T-helper 2 cell treated with Interferon-gamma antibody and Interleukin-4, amounts not matched to agents 5 μg/mL and 100 μg/mL, for 36 hours (primary cell): ENCODE measurements at regions not wholly inside any gene's neighbourhood (a gene's known extent, or its start where the extent isn't known, plus 50 kb on each side); places are given as distances from the start of the nearest gene placed in this dataset.

Experiments
- DNase-seq: peaks from one replicate; pipeline ENCODE4 v3.0.0; 2021; ENCODE audit warnings: low spot score
- H3K27ac Mint-ChIP-seq: one replicate; pipeline ENCODE4 v1.8.0; 2021; ENCODE audit warnings: mild to moderate bottlenecking, mixed read lengths
- H3K27me3 Mint-ChIP-seq: one replicate; pipeline ENCODE4 v1.8.0; 2021; ENCODE audit warnings: low read depth, mixed read lengths
- H3K36me3 Mint-ChIP-seq: one replicate; pipeline ENCODE4 v1.8.0; 2021; ENCODE audit warnings: low read depth, mixed read lengths
- H3K4me1 Mint-ChIP-seq: one replicate; pipeline ENCODE4 v1.8.0; 2021; ENCODE audit warnings: low read depth, mixed read lengths
- H3K4me3 Mint-ChIP-seq: one replicate; pipeline ENCODE4 v1.8.0; 2022; ENCODE audit warnings: mild to moderate bottlenecking, moderate library complexity, mixed read lengths
- H3K9me3 Mint-ChIP-seq: one replicate; pipeline ENCODE4 v1.8.0; 2021; ENCODE audit warnings: mixed read lengths

GRCh38 chr10:132467464-132468149 lies 70.0 kb upstream of the INPP5A start:
- Mint-ChIP-seq H3K4me1 (no peaks in the 10 kb centered on the region), H3K4me3 (no peak overlapping the region), H3K9me3 (no peaks in the 10 kb centered on the region), H3K36me3 (no peaks in the 10 kb centered on the region), H3K27me3 (no peaks in the 10 kb centered on the region), H3K27ac (no peak overlapping the region)
- no peak for DNase-seq

- H3K36me3 Mint-ChIP-seq = no peaks in the 10 kb centered on the region
- no peak for DNase-seq
- H3K27me3 Mint-ChIP-seq = peaks cover under 1% of the 10 kb centered on the region
- H3K4me3 Mint-ChIP-seq = no peak overlapping the region
- no peak overlapping the region for H3K27ac Mint-ChIP-seq
- H3K4me1 Mint-ChIP-seq = no peaks in the 10 kb centered on the region
- H3K9me3 Mint-ChIP-seq = no peaks in the 10 kb centered on the region
Observed at GRCh38 chr10:132468216-132468615, 69.4 kb upstream of the INPP5A start.

GRCh38 chr10:132468651-132469050 lies 68.9 kb upstream of the INPP5A start:
- Mint-ChIP-seq H3K4me1 (no peaks in the 10 kb centered on the region), H3K36me3 (no peaks in the 10 kb centered on the region), H3K4me3 (no peak overlapping the region), H3K27me3 (peaks cover 3% of the 10 kb centered on the region), H3K9me3 (no peaks in the 10 kb centered on the region), H3K27ac (no peak overlapping the region)
- no peak for DNase-seq

- H3K27me3 Mint-ChIP-seq = peaks cover 3% of the 10 kb centered on the region
Observed at GRCh38 chr10:132469197-132469884, 68.2 kb upstream of the INPP5A start.

GRCh38 chr10:132470410-132471124 lies 67.0 kb upstream of the INPP5A start:
- Mint-ChIP-seq H3K27me3 (peaks cover 3% of the 10 kb centered on the region), H3K9me3 (no peaks in the 10 kb centered on the region), H3K4me1 (no peaks in the 10 kb centered on the region), H3K27ac (no peak overlapping the region), H3K4me3 (no peak overlapping the region), H3K36me3 (no peaks in the 10 kb centered on the region)
- peak; percentile 37 for DNase-seq

More at GRCh38 chr10:132469197-132469884, 68.2 kb upstream of the INPP5A start:
- Mint-ChIP-seq H3K36me3 (no peaks in the 10 kb centered on the region), H3K4me3 (no peak overlapping the region), H3K27ac (no peak overlapping the region), H3K4me1 (no peaks in the 10 kb centered on the region), H3K9me3 (no peaks in the 10 kb centered on the region)
- DNase-seq = no peak

GRCh38 chr10:132471125-132471451 lies 66.5 kb upstream of the INPP5A start:
- Mint-ChIP-seq H3K4me1 (no peaks in the 10 kb centered on the region), H3K36me3 (no peaks in the 10 kb centered on the region), H3K9me3 (no peaks in the 10 kb centered on the region), H3K4me3 (no peak overlapping the region), H3K27me3 (peaks cover 3% of the 10 kb centered on the region), H3K27ac (no peak overlapping the region)
- DNase-seq = no peak

DNA sequence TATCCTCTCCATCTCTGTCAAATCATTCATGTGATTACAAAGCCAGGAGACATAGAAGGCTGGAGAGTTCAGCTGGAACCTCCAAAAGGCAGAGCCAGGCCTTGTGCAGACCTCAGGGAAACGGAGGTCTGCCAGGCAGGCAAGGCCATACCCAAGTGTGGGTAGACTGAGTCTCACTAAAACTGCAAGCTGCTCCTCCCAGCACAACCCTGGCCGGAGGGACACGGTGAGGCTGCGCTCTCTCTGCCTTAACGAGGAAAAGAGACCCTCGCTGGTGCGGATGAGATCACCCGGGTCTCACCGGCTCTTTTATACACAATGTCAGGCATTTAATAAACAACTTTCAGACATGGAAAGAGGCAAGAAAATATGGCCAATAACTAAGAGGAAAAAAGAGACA lies 66.1 kb upstream of the INPP5A start:
- H3K4me3 Mint-ChIP-seq = no peak overlapping the region
- no peaks in the 10 kb centered on the region for H3K9me3 Mint-ChIP-seq
- no peak for DNase-seq

GRCh38 chr10:132475086-132475485 lies 62.5 kb upstream of the INPP5A start:
- Mint-ChIP-seq H3K36me3 (no peaks in the 10 kb centered on the region), H3K9me3 (no peaks in the 10 kb centered on the region), H3K27ac (no peak overlapping the region), H3K27me3 (peaks cover 3% of the 10 kb centered on the region), H3K4me1 (no peaks in the 10 kb centered on the region), H3K4me3 (no peak overlapping the region)
- DNase-seq = no peak

More for the DNA sequence above, 66.1 kb upstream of the INPP5A start:
- Mint-ChIP-seq H3K27ac (no peak overlapping the region), H3K36me3 (no peaks in the 10 kb centered on the region), H3K4me1 (no peaks in the 10 kb centered on the region), H3K27me3 (peaks cover 3% of the 10 kb centered on the region)

DNA sequence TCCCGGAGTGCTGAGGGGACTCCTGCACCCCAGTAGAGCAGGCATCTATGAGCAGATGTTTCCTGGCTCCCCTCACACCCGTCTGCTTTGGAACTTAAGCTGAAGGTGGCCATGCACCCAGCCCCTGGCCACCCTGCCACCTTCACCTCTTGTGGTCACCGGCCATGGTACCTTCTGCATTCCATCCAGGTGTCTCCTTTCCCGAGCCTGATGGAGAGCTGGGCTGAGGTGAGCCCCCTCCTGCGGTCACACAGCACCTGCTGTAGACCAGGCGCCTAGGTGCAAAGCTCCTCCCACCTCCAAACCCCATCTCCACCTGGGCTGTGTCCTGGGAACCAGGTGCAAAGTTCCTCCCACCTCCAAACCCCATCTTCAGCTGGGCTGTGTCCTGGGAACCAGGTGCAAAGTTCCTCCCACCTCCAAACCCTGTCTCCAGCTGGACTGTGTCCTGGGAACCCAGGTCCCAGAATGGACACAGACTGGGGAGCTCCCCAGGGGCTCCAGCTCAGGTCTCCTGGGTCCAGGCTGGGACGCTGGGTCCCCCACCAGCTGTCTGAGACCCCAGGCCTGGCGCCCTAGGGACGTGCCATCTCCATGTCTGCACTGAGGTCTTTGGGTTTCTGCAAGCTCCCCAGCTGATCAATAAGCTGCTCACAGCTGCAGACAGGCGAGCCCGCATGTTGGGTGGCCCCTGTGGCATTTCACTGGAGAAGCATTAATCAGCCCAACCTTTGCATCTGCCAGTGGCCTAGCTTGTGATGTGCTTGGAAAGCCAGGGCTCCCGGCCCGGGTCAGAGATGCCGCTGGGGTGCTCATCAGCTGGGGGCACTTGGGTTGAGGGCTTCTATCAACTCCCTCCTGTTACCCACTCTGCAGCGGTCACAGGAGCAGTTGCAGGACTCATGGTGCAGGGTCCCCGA lies 61.2 kb upstream of the INPP5A start:
- no peaks in the 10 kb centered on the region for H3K36me3 Mint-ChIP-seq
- no peak overlapping the region for H3K4me3 Mint-ChIP-seq
- no peaks in the 10 kb centered on the region for H3K4me1 Mint-ChIP-seq
- no peak for DNase-seq
- peaks cover 7% of the 10 kb centered on the region for H3K27me3 Mint-ChIP-seq
- H3K9me3 Mint-ChIP-seq = no peaks in the 10 kb centered on the region
- no peak overlapping the region for H3K27ac Mint-ChIP-seq

- H3K9me3 Mint-ChIP-seq = no peaks in the 10 kb centered on the region
- no peaks in the 10 kb centered on the region for H3K4me1 Mint-ChIP-seq
- H3K36me3 Mint-ChIP-seq = no peaks in the 10 kb centered on the region
- DNase-seq = no peak
- H3K27ac Mint-ChIP-seq = no peak overlapping the region
- no peak overlapping the region for H3K4me3 Mint-ChIP-seq
- H3K27me3 Mint-ChIP-seq = peaks cover 8% of the 10 kb centered on the region
Observed at GRCh38 chr10:132477066-132477397, 60.6 kb upstream of the INPP5A start.

- no peak for DNase-seq
- Mint-ChIP-seq H3K9me3 (no peaks in the 10 kb centered on the region), H3K36me3 (no peaks in the 10 kb centered on the region), H3K27me3 (peaks cover 8% of the 10 kb centered on the region), H3K4me1 (no peaks in the 10 kb centered on the region), H3K27ac (no peak overlapping the region), H3K4me3 (no peak overlapping the region)
Observed at GRCh38 chr10:132477398-132478340, 59.9 kb upstream of the INPP5A start.

GRCh38 chr10:132478341-132479023 lies 59.1 kb upstream of the INPP5A start:
- H3K4me1 Mint-ChIP-seq = no peaks in the 10 kb centered on the region
- no peak for DNase-seq
- no peaks in the 10 kb centered on the region for H3K9me3 Mint-ChIP-seq
- H3K36me3 Mint-ChIP-seq = no peaks in the 10 kb centered on the region
- H3K27ac Mint-ChIP-seq = no peak overlapping the region
- no peak overlapping the region for H3K4me3 Mint-ChIP-seq
- H3K27me3 Mint-ChIP-seq = peaks cover 5% of the 10 kb centered on the region
